H1 (cell line): ENCODE measurements at regions not wholly inside any gene's neighbourhood (a gene's known extent, or its start where the extent isn't known, plus 50 kb on each side); places are given as distances from the start of the nearest gene placed in this dataset.

ENCODE experiments used
- CTCF ChIA-PET: fragments of 300-600 bp; sonication (Branson Sonifier 250); formaldehyde crosslinking; loops from one replicate; lab custom pipeline; 2021; ENCODE audit not compliant: partially characterized antibody; lab: Charles Lee
- POLR2A ChIA-PET: fragments of 300-600 bp; sonication (Branson Sonifier 250); formaldehyde crosslinking; loops from one replicate; lab custom pipeline; 2021; ENCODE audit warnings: inconsistent platforms; ENCODE audit not compliant: partially characterized antibody; lab: Charles Lee
- DNase-seq, 2 experiments: peaks; one replicate each; pipeline versions ENCODE4 v3.0.0 to v3.0.0-alpha.2; 2010 to 2022; ENCODE audit warnings: low spot score in 2 of 2, low read depth in 1 of 2, mixed read lengths in 1 of 2
- FAIRE-seq: peaks from 2 replicates; lab custom pipeline; 2011; peaks lifted over from hg19 to GRCh38; lab: Jason Lieb, UNC
- H2AFZ ChIP-seq: 2 replicates; pipeline ENCODE4 v1.8.1; 2012; ENCODE audit warnings: low read length, inconsistent platforms
- H2AK5ac ChIP-seq: 2 replicates; pipeline ENCODE4 v1.6.1; 2013; ENCODE audit warnings: low read depth, low read length
- H2BK120ac ChIP-seq: replicated peaks from 2 replicates; pipeline ENCODE3; 2013; ENCODE audit warnings: low read depth, low read length, inconsistent platforms
- H2BK12ac ChIP-seq: 2 replicates; pipeline ENCODE4 v1.6.1; 2013; ENCODE audit warnings: low read depth, low read length
- H2BK15ac ChIP-seq: 2 replicates; pipeline ENCODE4 v1.6.1; 2013; ENCODE audit warnings: low read length
- H2BK20ac ChIP-seq: 2 replicates; pipeline ENCODE4 v1.6.1; 2013; ENCODE audit warnings: low read length
- H2BK5ac ChIP-seq: 2 replicates; pipeline ENCODE4 v1.6.1; 2013; ENCODE audit warnings: low read depth, low read length
- H3K14ac ChIP-seq: 2 replicates; pipeline ENCODE4 v1.6.1; 2013; ENCODE audit warnings: inconsistent platforms; ENCODE audit not compliant: insufficient read length
- H3K18ac ChIP-seq: 2 replicates; pipeline ENCODE4 v1.6.1; 2013; ENCODE audit warnings: low read length; ENCODE audit errors: extremely low read depth
- H3K23ac ChIP-seq: 2 replicates; pipeline ENCODE4 v1.6.1; 2013; ENCODE audit warnings: inconsistent platforms; ENCODE audit not compliant: insufficient read length
- H3K23me2 ChIP-seq: 2 replicates; pipeline ENCODE4 v1.6.1; 2013; ENCODE audit warnings: low read depth, low read length
- H3K27ac ChIP-seq: 2 replicates; pipeline ENCODE4 v1.6.1; 2011; ENCODE audit warnings: low read depth, low read length, inconsistent platforms
- H3K27me3 ChIP-seq, 4 experiments: replicated peaks in 1 of 4; 1 replicate in 1 of 4; 2 replicates in 3 of 4; pipeline versions ENCODE4 v1.6.1 to v1.8.1; 2011 to 2013; ENCODE audit warnings: low read length in 3 of 4, mild to moderate bottlenecking in 3 of 4, inconsistent platforms in 2 of 4, mixed read lengths in 2 of 4, moderate library complexity in 1 of 4; ENCODE audit not compliant: control insufficient read depth in 3 of 4, insufficient read depth in 3 of 4; ENCODE audit errors: extremely low read depth in 1 of 4
- H3K36me3 ChIP-seq, 4 experiments: 2 replicates each; pipeline versions ENCODE4 v1.6.1 to v1.8.1; 2011 to 2013; ENCODE audit warnings: mild to moderate bottlenecking in 4 of 4, low read length in 3 of 4, moderate library complexity in 2 of 4, control low read depth in 1 of 4, inconsistent platforms in 1 of 4; ENCODE audit not compliant: insufficient read depth in 4 of 4, control insufficient read depth in 2 of 4
- H3K4ac ChIP-seq: replicated peaks from 2 replicates; pipeline ENCODE3; 2013; ENCODE audit warnings: low read length, low read depth, mixed read lengths, inconsistent platforms; ENCODE audit not compliant: insufficient read length
- H3K4me1 ChIP-seq, 4 experiments: replicated peaks in 1 of 4; 1 replicate in 1 of 4; 2 replicates in 3 of 4; pipeline versions ENCODE4 v1.6.1 to v1.8.1; 2011 to 2013; ENCODE audit warnings: low read length in 3 of 4, inconsistent platforms in 2 of 4, mixed read lengths in 1 of 4; ENCODE audit not compliant: insufficient read depth in 4 of 4, control insufficient read depth in 3 of 4
- H3K4me2 ChIP-seq, 2 experiments: 2 replicates each; pipeline versions ENCODE4 v1.6.1 to v1.8.1; 2011 to 2013; ENCODE audit warnings: low read depth in 2 of 2, low read length in 2 of 2, control low read depth in 1 of 2, inconsistent platforms in 1 of 2, mild to moderate bottlenecking in 1 of 2; ENCODE audit not compliant: insufficient read depth in 1 of 2
- H3K4me3 ChIP-seq, 4 experiments: fragments of 200-600, 300-600 bp in 1 of 4; sonication (generic), shearing (Covaris generic), sonication (Bioruptor Twin) in 1 of 4; 2 replicates each; pipeline versions ENCODE4 v1.5.1 to v1.8.1; 2011 to 2016; ENCODE audit warnings: low read length in 4 of 4, low read depth in 3 of 4, control low read depth in 2 of 4, inconsistent platforms in 2 of 4, mild to moderate bottlenecking in 2 of 4, mixed read lengths in 1 of 4, moderate library complexity in 1 of 4; ENCODE audit not compliant: insufficient read depth in 2 of 4; ENCODE audit errors: extremely low read depth in 1 of 4
- H3K56ac ChIP-seq: replicated peaks from 2 replicates; pipeline ENCODE3; 2013; ENCODE audit warnings: low read depth, mild to moderate bottlenecking, mixed read lengths, low read length, inconsistent platforms; ENCODE audit not compliant: insufficient read length
- H3K79me1 ChIP-seq: 2 replicates; pipeline ENCODE4 v1.6.1; 2013; ENCODE audit warnings: low read depth, low read length, control low read depth
- H3K79me2 ChIP-seq, 2 experiments: 2 replicates each; pipeline versions ENCODE4 v1.6.1 to v1.8.1; 2012 to 2013; ENCODE audit warnings: low read length in 2 of 2, mild to moderate bottlenecking in 2 of 2, inconsistent platforms in 1 of 2; ENCODE audit not compliant: insufficient read depth in 2 of 2, control insufficient read depth in 1 of 2
- H3K9ac ChIP-seq, 4 experiments: replicated peaks in 1 of 4; 1 replicate in 1 of 4; 2 replicates in 3 of 4; pipeline versions ENCODE4 v1.6.1 to v1.8.1; 2011 to 2013; ENCODE audit warnings: low read depth in 3 of 4, low read length in 3 of 4, control low read depth in 2 of 4, mild to moderate bottlenecking in 2 of 4, moderate library complexity in 2 of 4, inconsistent platforms in 1 of 4; ENCODE audit errors: extremely low read depth in 1 of 4
- H3K9me3 ChIP-seq, 2 experiments: 2 replicates each; pipeline versions ENCODE4 v1.6.1 to v1.8.1; 2012 to 2013; ENCODE audit warnings: mild to moderate bottlenecking in 2 of 2, moderate library complexity in 2 of 2, control low read depth in 1 of 2, inconsistent platforms in 1 of 2, low read depth in 1 of 2, low read length in 1 of 2, mixed read lengths in 1 of 2; ENCODE audit not compliant: insufficient read depth in 2 of 2
- H4K20me1 ChIP-seq, 2 experiments: replicated peaks in 1 of 2; 2 replicates each; pipeline versions ENCODE3 to v1.8.1; 2011 to 2013; ENCODE audit warnings: inconsistent platforms in 2 of 2, low read length in 2 of 2, mild to moderate bottlenecking in 1 of 2; ENCODE audit not compliant: insufficient read depth in 2 of 2, control insufficient read depth in 1 of 2
- H4K5ac ChIP-seq: 2 replicates; pipeline ENCODE4 v1.6.1; 2013; ENCODE audit warnings: low read length, low read depth, mixed read lengths, inconsistent platforms; ENCODE audit not compliant: insufficient read length
- H4K8ac ChIP-seq: 2 replicates; pipeline ENCODE4 v1.8.0; 2013; ENCODE audit warnings: mild to moderate bottlenecking, moderate library complexity, low read length, inconsistent platforms; ENCODE audit not compliant: insufficient read depth; ENCODE audit errors: extremely low read depth
- H4K91ac ChIP-seq: replicated peaks from 2 replicates; pipeline ENCODE3; 2013; ENCODE audit warnings: low read length, mixed read lengths, inconsistent platforms; ENCODE audit not compliant: insufficient read length
- CEBPB ChIP-seq: IDR thresholded peaks from 2 replicates; pipeline ENCODE4 v1.6.1; 2012; ENCODE audit warnings: low read depth, low read length
- KDM4A ChIP-seq: IDR thresholded peaks from one replicate; pipeline ENCODE4 v1.7.1; 2012; ENCODE audit warnings: low read depth, mild to moderate bottlenecking, moderate library complexity, low read length, inconsistent platforms; ENCODE audit not compliant: severe bottlenecking
- MAX ChIP-seq: IDR thresholded peaks from 2 replicates; pipeline ENCODE4 v1.6.1; 2012; ENCODE audit warnings: inconsistent platforms
- RBBP5 ChIP-seq: IDR thresholded peaks from 2 replicates; pipeline ENCODE4 v1.7.1; 2012; ENCODE audit warnings: low read depth, mild to moderate bottlenecking, inconsistent platforms, low read length, moderate library complexity, borderline replicate concordance
- SP2 ChIP-seq: IDR thresholded peaks from 2 replicates; pipeline ENCODE4 v1.6.1; 2012; ENCODE audit warnings: mild to moderate bottlenecking, low read length, inconsistent platforms
- WGBS, 2 experiments: shearing (Covaris generic) in 1 of 2; methylation state at CpG; one replicate each; pipeline versions ENCODE4 v1.1.6 to v1.1.7; 2013 to 2015; ENCODE audit warnings: low lambda C conversion rate in 2 of 2, mixed read lengths in 2 of 2, inconsistent platforms in 1 of 2, low coverage in 1 of 2, missing lambda C conversion rate in 1 of 2; ENCODE audit not compliant: insufficient replicate concordance in 2 of 2, insufficient coverage in 1 of 2, insufficient read length in 1 of 2; ENCODE audit errors: extremely low coverage in 1 of 2, missing lambda C conversion rate in 1 of 2; 5-methylcytosine and 5-hydroxymethylcytosine counted together

- Histone ChIP-seq H2BK120ac (no peak overlapping the region), H3K4me3 (no peak overlapping the region), H3K4me1 (no peaks in the 10 kb centered on the region), H3K9me3 (no peaks in the 10 kb centered on the region), H4K91ac (no peak overlapping the region), H2BK15ac (no peak overlapping the region), H2BK5ac (no peak overlapping the region), H3K18ac (no peak overlapping the region), H3K23me2 (no peaks in the 10 kb centered on the region), H3K36me3 (no peaks in the 10 kb centered on the region), H2BK12ac (no peak overlapping the region), H4K20me1 (no peaks in the 10 kb centered on the region), H3K27ac (no peak overlapping the region), H2AK5ac (no peak overlapping the region), H2BK20ac (no peak overlapping the region), H4K5ac (no peak overlapping the region), H3K79me2 (no peaks in the 10 kb centered on the region), H3K4me2 (no peak overlapping the region), H4K8ac (no peak overlapping the region), H3K79me1 (no peaks in the 10 kb centered on the region), H3K23ac (no peak overlapping the region), H3K14ac (no peak overlapping the region), H2AFZ (no peak overlapping the region), H3K56ac (no peak overlapping the region), H3K4ac (no peak overlapping the region), H3K27me3 (no peaks in the 10 kb centered on the region), H3K9ac (no peak overlapping the region)
- CTCF ChIA-PET = no interaction called here
- no peak for TF ChIP-seq MAX
- peak; percentile 78; the same call in 1 of the 2 replicates for TF ChIP-seq CEBPB
- TF ChIP-seq SP2 = no peak
- TF ChIP-seq RBBP5 = no peak
- no peak for TF ChIP-seq KDM4A
- DNase-seq (no peak), FAIRE-seq (no peak)
- WGBS, 2 experiments = 94% methylated on average over 1 of the region's 1 CpG; no CpG with 5 or more reads in 1 of the 2 experiments
- POLR2A ChIA-PET = no interaction called here
Measured at GRCh38 chr13:58721273-58721672, 1089.7 kb downstream of the PCDH17 start.
